ENCODE measurements at regions not wholly inside any gene's neighbourhood (a gene's known extent, or its start where the extent isn't known, plus 50 kb on each side); places are given as distances from the start of the nearest gene placed in this dataset.

DNA sequence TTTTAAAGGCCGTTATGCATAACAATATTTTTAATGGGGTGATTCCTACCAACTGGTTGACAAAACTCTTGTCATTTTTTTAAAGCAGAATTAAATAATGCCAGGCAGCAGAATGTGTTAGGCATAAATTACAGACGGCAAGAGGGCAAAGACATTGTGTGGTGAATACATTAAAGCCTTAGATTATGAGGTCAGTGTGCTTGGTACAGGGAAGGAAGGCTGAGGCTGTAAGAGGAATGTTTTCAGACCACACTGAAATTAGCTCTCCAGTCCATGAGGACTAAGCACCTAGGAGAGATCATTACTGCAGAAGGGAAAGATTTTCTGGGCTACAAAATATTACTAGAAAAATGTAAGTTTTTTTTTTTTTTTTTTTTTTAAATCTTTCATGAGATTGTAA lies 312.8 kb upstream of the PRKCQ start:
- TF ChIP-seq CTCF (IDR thresholded peaks at IDR 0.05; ENCODE audit: poor library complexity) (no peak), EZH2 (IDR thresholded peaks at IDR 0.05; ENCODE audit: borderline replicate concordance) (no peak), EZH2phosphoT487 (IDR thresholded peaks at IDR 0.05; ENCODE audit: low read depth, severe bottlenecking, unreplicated experiment) (no peak)
